ENCODE measurements at regions not wholly inside any gene's neighbourhood (a gene's known extent, or its start where the extent isn't known, plus 50 kb on each side); places are given as distances from the start of the nearest gene placed in this dataset.

GRCh38 chr5:74059706-74060105 lies 433.7 kb downstream of the ARHGEF28 start:
- no peak for DNase-seq (ENCODE audit: low read depth in 2 of 2)

- no peak for DNase-seq (ENCODE audit: low read depth in 2 of 2)
Measured at GRCh38 chr5:74056789-74057164, 430.8 kb downstream of the ARHGEF28 start.

- DNase-seq (ENCODE audit: low read depth in 2 of 2): no peak
Measured at GRCh38 chr5:74056107-74056788, 430.3 kb downstream of the ARHGEF28 start.

GRCh38 chr5:74055486-74056106 lies 429.6 kb downstream of the ARHGEF28 start:
- no peak for DNase-seq (ENCODE audit: low read depth in 2 of 2)

DNA sequence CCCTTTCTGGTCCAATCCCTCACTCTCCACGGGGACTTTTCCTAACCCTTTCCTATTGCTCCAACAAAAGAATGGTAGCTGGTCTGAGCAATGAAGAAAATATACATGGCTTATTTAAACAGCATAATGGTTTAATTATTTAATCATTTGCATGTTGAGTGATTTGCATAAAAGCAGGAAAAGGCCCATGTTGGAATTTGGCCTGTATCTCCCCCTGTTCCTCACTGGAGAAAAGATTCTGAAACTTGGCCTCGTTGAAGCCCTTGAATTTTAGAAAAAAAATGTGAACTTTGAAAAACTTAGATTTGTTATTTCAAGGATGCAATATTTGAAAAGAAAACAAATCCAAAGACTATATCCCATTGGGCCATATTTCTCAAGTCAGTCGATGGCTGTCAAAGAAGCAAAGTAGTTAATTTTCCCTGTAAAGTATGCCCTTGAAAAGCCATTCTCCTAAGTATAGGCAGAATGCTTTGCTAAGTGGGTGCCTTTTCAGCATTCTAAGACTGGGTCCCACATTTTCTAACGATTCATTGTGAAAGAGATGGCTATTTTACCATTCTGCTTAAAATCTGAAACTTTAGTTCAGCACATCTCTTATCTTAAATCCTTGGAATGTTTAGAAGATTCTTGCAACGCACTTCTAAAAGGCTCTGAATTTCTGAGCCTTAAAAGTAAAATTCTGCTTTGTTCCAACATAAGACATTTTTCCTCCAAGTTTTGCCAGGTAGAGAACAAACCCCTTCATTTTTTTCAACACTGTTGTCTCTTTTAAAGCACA lies 428.8 kb downstream of the ARHGEF28 start:
- DNase-seq (ENCODE audit: low read depth in 2 of 2): no peak

GRCh38 chr5:74054139-74054538 lies 428.1 kb downstream of the ARHGEF28 start:
- no peak for DNase-seq (ENCODE audit: low read depth in 2 of 2)

- no peak for DNase-seq (ENCODE audit: low read depth in 2 of 2)
Measured at GRCh38 chr5:74052441-74053221, 426.6 kb downstream of the ARHGEF28 start.

- DNase-seq (ENCODE audit: low read depth in 2 of 2): no peak
Measured at GRCh38 chr5:74051076-74051475, 425.1 kb downstream of the ARHGEF28 start.

DNA sequence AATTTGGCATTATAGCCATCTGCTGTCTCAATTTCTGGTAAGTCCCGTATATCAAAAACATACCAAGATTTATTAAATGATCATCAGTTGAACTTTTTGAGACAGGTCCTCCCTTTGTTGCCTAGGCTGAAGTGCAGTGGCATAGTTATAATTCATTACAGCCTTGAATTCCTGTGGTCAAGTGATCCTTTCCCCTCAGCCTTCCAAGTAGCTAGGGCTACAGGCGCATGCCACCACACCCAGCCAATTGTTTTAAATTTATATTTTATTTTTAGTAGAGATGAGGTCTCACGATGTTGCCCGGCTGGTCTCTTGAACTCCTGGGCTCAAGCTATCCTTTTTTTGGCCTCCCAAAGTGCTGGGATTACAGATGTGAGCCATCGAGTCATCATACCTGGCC lies 418.9 kb downstream of the ARHGEF28 start:
- DNase-seq (ENCODE audit: low read depth in 2 of 2): no peak

GRCh38 chr5:74042959-74043358 lies 417.0 kb downstream of the ARHGEF28 start:
- no peak for DNase-seq (ENCODE audit: low read depth in 2 of 2)

- no peak for DNase-seq (ENCODE audit: low read depth in 2 of 2)
Measured at GRCh38 chr5:74042559-74042958, 416.6 kb downstream of the ARHGEF28 start.

DNA sequence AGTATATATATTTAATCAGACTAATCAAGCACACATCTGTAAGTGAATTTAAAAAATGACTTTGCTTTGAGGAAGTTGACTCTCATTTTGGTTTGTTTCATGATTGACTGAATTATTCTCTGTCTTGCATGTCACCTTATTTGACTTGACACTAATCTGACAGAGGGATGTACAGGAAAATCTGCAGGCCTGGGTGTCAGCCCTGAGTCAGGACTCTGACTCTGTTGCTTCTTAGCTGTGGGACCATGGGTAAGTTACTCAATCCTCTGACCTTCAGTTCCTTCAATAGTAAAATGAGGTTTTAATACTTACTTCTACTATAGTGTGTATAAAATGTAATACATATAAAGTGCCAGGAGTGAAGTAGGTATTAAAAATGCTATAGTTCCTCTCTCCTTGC lies 415.9 kb downstream of the ARHGEF28 start:
- DNase-seq (ENCODE audit: low read depth in 2 of 2): no peak

GRCh38 chr5:74040811-74041491 lies 415.0 kb downstream of the ARHGEF28 start:
- no peak for DNase-seq (ENCODE audit: low read depth in 2 of 2)

GRCh38 chr5:74040065-74040551 lies 414.1 kb downstream of the ARHGEF28 start:
- no peak for DNase-seq (ENCODE audit: low read depth in 2 of 2)

DNA sequence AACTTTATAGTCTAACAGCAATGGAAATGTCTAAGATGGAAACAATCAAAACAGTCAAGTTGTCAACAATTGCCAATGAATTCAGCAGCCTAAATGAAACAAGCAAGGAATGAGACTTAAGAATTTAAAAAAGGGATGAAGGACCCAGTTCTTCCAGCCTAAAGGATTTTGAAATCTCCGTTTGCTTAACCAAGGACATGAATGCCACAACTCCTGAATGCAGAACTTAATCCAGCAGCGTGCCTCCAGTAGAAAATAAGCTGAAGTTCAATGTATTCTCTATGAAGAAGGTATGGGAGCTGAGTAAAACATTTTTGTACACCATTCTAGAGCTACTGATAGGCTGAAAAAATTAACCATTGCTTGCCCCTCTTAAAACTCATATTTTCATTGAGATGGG lies 411.3 kb downstream of the ARHGEF28 start:
- no peak for DNase-seq (ENCODE audit: low read depth in 2 of 2)

GRCh38 chr5:74035521-74035937 lies 409.5 kb downstream of the ARHGEF28 start:
- DNase-seq (ENCODE audit: low read depth in 2 of 2): no peak

- no peak for DNase-seq (ENCODE audit: low read depth in 2 of 2)
Measured at GRCh38 chr5:74034733-74035132, 408.7 kb downstream of the ARHGEF28 start.

DNA sequence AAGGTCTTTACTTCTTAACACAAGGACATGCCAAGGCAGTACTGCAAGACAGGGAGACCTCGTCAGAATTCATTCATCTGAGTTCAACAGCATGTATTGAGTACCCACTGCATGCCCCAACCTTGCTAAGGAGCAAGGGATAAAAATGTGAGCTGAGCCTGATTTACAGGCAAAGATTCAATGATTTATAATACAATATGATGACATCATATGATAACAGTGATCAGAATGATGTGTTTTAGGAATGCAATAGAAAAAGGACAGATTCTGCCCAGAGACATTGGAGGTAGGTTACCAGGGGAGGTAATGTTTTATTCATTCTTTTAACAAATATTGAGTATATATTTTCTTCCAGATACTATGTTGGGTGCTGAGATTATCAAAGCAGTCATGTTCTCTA lies 406.6 kb downstream of the ARHGEF28 start:
- no peak for DNase-seq (ENCODE audit: low read depth in 2 of 2)

GRCh38 chr5:74031536-74031935 lies 405.5 kb downstream of the ARHGEF28 start:
- DNase-seq (ENCODE audit: low read depth in 2 of 2): no peak

GRCh38 chr5:74030821-74031220 lies 404.8 kb downstream of the ARHGEF28 start:
- no peak for DNase-seq (ENCODE audit: low read depth in 2 of 2)

GRCh38 chr5:74030371-74030770 lies 404.4 kb downstream of the ARHGEF28 start:
- DNase-seq (ENCODE audit: low read depth in 2 of 2): no peak

Data from stimulated activated CD8-positive, alpha-beta memory T cell treated with anti-CD3 and anti-CD28 coated beads, Interleukin-2, amount 100 ng/mL, for 48 hours (primary cell).